ENCODE measurements at regions not wholly inside any gene's neighbourhood (a gene's known extent, or its start where the extent isn't known, plus 50 kb on each side); places are given as distances from the start of the nearest gene placed in this dataset.
"Not testable (repeated sequence)": the region's sequence is repeated elsewhere in the genome, so short reads cannot be mapped to it uniquely, and the experiment has no call there.

DNA sequence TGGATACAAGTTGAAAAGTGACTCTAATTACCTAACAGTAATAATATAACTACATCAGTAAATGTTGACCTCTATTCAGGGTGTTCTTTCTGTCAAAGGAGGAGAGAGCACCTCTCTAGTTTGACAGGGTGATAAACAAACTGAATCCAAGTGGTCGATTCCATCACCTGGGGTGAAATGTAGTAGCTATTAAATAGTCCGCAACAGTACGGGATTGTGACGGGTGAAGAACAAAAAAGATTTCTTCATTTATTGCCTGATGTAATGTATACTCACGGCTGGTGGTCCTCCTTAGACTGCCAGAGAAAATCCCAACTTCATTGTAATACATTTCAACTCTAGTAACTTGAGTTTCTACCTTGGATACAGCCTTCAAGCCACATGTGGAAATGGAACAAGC is 292.5 kb upstream of the CELF2 start:
- no peak for DNase-seq

DNA sequence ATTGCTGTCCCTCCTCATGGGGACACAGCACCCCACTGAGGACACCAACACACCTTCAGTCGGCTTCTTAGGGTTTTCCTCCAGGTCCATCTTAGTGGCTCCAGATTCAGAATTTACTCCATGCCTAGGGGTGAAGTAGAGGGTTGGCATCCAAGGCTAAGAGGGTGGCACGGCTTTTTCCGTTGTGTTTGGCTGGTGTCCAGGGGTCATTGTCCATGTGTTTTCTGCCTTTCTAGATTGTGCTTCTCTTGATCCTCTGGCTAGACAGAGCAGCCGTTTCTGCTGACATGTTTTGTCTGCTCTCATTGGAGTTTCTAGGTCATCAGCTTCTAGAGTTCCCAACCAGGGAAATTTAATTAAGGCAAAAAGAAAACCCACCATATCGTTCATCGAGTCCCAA is 291.6 kb upstream of the CELF2 start:
- DNase-seq = no peak

DNA sequence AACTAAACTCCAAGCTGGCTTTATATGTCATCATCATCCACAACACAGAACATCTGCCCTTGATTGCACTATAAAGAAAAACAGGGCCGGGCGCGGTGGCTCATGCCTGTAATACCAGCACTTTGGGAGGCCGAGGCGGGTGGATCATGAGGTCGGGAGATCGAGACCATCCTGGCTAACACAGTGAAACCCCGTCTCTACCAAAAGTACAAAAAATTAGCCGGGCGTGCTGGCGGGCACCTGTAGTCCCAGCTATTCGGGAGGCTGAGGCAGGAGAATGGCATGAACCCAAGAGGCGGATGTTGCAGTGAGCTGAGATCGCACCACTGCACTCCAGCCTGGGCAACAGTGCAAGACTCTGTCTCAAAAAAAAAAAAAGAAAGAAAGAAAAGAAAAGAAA is 290.3 kb upstream of the CELF2 start:
- DNase-seq = not testable (repeated sequence)

DNA sequence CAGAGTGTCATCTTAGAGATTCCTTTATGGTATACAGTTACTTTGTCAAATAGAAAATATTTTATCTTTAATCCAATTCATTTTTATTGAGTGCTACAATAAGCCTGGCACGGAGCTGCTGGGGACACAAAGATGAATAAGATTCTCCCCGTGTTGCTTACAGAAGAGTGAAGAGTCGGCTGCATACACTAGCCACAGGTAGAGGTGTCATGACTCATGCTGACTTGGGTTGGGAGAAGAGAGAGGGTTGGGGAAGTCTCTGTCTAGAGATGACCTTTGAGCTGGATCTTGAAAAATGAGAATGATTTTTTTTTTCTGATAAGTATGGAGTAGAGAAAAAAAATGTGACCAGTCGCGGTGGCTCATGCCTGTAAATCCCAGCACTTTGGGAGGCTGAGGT is 289.9 kb upstream of the CELF2 start:
- DNase-seq = no peak

DNA sequence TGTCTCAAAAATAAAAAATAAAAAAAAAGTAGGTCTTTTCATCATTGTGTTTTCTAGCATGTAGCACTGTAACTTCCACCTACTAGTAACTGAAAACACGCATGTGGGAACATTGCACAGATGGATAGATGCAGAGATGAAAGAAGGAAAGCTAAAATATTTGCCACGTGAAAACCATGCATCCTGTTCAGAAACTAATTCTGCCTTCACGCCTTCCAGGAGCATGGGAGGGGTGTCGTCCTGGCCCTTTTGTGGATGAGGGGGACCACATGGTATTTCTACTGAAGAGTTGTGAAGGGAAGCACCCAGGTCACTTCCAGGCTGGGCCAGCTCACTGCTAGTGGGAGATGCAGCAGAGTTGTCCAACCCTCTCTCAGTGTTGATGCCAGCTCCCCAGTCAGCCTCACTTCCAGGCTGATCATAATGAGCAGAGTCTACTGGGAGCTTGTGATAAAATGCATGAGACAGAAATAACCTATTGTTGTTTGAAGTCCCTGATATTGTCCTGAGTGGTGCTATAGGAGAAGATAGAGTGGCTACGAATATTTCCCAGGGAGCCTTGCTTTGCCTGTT is 287.1 kb upstream of the CELF2 start:
- no peak for DNase-seq

- DNase-seq = no peak
Observed at GRCh38 chr10:10731366-10731765, 286.3 kb upstream of the CELF2 start.

GRCh38 chr10:10734356-10735064 is 283.2 kb upstream of the CELF2 start:
- DNase-seq = no peak

DNA sequence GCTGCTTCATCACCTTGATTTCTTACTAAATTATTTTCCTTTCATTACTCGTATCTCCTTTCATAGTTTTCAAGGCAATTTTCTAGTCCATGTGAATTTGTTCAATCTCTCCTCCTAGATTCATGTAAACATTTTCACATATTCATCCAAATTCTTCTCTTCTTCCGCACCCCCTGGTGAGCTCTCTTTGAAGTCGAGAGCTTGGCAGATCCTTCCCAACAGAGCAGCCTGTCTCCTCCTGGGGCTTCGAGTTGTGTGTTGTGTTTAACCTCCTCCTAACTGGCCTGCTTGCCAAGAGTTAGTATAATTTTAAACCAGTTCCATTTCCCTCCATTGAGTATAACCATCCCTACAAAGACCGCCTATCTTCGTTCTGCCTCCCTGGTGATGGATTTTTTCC is 272.4 kb upstream of the CELF2 start:
- DNase-seq = no peak

DNA sequence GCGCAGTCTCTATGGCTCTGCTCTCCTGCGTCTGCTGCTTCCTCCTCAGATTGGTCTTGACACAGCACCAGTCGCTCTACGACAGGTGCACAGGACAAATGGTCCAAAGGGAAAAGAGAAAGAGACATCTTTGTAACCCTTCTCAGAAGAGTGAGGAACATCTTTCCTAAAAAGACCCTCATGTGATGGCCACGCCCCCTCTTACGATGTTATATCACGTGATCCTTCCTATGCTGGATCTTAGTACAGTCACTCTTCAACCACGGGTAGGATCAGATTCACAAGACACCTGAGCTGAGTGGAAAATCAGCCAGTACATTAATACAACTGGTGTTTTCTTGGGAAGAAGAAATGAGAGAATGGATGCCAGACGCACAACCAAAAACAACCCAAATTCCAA is 262.2 kb upstream of the CELF2 start:
- no peak for DNase-seq

- no peak for DNase-seq
Observed at GRCh38 chr10:10758306-10758705, 259.4 kb upstream of the CELF2 start.

DNA sequence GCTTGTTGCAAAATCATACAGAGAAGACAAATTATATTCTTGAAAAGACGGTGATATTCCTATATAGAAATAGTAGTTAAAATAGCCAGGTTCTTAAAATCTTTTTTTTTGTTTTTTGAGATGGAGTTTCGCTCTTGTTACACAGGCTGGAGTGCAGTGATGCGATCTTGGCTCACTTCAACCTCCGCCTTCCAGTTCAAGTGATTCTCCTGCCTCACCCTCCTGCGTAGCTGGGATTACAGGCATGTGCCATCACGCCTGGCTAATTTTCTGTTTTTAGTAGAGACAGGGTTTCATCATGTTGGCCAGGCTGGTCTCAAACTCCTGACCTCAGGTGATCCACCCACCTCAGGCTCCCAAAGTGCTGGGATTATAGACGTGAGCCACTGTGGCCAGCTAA is 257.9 kb upstream of the CELF2 start:
- not testable (repeated sequence) for DNase-seq

DNA sequence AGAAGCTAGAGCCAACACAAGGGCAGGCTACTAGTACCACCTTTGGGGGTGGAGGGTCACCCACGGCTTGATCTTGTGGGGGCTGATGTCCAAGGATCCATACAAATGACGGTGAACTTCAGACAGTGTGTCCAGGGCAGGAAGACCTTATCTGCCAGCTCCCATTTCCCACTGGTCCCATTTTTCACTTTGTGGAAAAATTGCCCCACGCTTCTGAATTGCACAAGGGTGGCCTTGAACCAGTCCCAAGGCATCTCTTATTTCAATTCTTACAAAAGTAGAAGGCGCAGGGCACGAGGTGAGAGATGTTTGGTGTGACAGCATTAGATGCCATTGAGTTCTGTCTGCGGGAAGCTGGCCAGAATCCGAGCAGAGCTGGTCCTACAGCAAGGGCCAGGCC is 252.7 kb upstream of the CELF2 start:
- DNase-seq = no peak

DNA sequence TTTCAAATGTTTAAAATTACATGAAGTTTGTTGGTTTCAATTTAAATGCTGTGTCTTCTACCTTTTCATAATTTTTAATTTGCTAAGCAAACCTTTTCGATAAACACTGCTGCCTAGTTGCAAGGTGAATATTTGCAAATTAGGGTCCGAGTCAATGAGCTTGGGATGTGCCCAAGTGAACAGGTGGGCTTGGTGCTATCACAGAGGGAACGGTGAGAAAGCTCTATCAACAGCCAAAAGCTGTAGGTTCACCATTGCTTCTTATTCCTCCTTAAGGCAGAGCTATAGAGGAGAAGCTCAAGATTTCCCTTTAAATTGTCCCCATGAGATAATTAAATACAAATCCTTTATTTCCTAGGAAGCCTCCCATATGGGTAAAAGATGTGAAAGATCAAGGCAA is 245.3 kb upstream of the CELF2 start:
- no peak for DNase-seq

DNA sequence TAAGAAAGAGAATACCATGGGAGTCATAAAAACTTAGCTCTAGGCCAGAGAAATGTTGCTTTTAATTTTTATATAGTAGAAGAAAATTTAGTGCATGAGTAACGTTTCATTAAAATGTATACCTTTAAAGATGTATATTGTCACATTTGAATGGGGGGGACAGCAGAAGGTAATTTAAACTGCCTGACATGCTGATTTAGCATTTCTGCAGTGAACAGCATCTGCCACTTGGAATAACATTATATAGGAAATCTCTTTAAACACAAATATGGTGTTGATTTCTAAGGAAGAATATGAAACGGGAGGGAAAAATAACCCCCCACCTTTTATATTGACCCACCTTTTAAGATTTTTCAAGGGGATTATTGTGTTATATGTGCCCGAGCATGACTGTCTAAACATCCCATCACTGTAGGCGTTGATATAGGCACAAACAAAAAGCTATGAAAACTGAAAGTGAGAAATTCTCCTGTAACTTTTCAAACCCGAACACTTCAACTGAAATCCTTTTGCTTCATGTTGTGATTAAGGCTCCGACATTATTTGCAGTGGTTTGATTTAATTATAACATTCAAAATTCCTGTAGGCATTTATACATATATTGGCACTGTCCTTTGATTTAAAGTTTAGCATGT is 244.7 kb upstream of the CELF2 start:
- no peak for DNase-seq

DNA sequence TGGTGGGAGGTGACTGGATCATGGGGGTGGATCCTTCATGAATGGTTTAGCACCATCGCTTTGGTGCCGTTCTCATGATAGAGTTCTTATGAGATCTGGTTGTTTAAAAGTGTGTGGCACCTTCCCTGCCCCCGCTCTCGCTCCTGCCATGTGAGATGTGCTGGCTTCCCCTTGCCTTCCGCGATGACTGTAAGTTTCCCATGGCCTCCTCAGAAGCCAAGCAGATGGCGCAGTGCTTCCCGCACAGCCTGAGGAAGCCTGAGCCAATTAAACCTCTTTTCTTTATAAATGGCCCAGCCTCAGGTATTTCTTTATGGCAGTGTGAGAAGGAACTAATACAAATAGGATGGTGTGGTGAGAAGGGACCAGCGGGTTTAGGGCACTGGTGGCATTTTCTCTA is 243.3 kb upstream of the CELF2 start:
- DNase-seq = no peak

- no peak for DNase-seq
Observed at GRCh38 chr10:10776363-10776762, 241.3 kb upstream of the CELF2 start.

DNA sequence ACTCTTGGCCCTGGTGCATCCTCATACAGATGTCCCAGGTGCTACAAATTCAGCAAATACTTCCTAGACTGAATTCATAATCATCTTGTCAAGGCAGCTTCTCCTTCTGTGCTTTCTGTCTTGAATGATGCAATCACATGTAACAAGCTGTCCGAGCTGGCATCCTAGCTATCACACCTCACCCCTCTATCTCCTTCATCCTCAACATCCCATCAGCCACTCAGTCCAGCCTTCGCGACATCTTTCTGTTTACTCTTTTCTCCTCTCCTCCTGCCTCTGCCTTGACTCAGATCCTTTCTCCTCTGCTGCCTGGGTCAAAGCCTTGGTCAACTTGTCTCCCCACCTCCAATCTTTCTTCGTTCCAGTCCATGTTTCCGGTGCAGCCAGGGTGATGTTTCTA is 240.4 kb upstream of the CELF2 start:
- no peak for DNase-seq

GRCh38 chr10:10777723-10778122 is 239.9 kb upstream of the CELF2 start:
- no peak for DNase-seq

DNA sequence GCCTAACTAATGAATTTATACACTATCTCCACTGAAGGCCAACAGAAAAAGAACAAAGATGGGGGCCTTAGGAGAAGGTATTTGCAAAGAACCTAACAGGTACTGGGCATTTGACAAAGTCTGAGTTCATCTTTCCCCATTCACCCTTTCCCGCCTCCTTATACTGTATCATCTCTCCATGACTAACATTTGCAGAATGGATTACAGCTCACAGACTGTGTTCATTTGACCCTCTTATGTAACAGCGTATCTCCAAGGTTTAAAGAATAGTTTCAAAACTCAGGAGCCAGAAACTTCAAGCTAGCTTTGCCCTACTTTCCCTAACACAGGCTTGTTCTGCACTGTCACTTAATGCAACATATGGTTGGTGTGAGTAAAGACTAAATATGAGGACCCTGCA is 238.7 kb upstream of the CELF2 start:
- DNase-seq = no peak

GRCh38 chr10:10779511-10779910 is 238.2 kb upstream of the CELF2 start:
- DNase-seq = no peak

DNA sequence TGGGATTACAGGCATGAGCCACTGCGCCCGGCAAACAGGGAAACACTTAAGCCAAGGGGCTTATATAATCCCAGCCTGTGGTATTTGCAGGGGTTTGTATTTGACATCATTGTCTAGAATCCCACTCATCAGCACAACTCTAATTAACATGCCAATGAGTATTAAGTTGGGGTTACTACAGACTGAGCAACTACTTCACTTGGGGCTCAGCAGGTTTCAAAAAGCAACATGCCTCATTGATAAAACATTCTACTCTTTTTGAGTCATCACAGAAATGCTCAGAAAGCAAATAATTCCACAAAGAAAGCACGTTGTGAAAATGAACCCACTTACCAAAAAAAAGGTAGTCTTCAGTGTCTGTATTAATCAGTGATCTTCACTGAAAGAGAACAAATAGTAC is 236.9 kb upstream of the CELF2 start:
- no peak for DNase-seq

DNA sequence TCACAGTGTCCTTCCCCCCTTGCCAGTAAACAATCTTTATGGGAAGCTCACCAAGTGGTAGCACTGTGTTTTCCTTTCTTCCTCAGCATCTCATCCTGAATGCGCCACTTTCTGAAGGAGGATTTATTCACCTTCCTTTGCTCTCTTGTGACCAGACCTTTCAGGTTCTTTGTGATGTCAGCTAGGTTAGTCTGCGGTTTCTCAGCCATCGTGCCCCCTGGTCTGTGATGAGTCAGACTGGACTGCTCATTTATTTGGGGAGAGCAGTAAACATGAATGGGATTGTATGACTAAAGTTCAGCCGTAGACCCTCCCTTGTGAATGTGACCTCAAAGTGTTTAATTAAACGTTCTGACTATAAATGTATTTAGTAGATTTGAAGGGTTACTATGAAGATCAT is 235.1 kb upstream of the CELF2 start:
- DNase-seq = no peak

GRCh38 chr10:10785627-10786026 is 232.0 kb upstream of the CELF2 start:
- DNase-seq = no peak
